ENCODE measurements at regions not wholly inside any gene's neighbourhood (a gene's known extent, or its start where the extent isn't known, plus 50 kb on each side); places are given as distances from the start of the nearest gene placed in this dataset.
A peak's percentile ranks its signal among the peaks of the same experiment; 100 is the strongest.
"Not testable (repeated sequence)": the region's sequence is repeated elsewhere in the genome, so short reads cannot be mapped to it uniquely, and the experiment has no call there.

DNA sequence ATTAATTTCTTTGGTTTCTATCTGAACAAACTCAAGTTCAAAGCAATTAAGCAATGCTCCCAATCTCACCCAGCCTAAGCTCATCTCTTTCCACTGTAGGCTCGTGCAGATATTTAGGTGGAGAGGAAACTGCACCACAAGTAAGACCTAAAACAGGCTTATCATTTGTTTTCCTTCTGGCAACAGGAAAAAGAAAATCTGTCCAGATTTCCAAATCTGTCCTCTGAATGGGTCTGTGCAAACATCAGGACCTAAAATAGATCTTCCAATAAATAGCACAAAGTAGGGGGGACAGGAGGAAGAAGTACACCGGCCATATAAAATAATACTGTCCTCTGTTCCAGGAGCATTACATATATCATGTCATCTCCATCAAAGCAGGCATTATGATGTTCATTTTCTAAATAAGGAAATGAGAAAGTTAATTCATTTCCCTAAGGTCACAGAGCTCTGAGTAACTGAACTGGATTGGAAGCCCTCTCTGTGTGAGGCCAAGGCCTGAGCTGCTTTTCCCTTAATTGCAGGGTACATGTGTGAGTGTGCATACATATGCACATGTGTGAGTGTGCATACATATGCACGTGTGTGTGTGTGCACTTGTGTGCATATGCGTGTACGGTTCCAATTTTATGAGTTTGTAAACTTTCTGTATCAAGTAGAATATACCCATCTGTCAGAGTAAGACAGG, 92.8 kb upstream of the PARD3 start:
- no peak for DNase-seq

DNA sequence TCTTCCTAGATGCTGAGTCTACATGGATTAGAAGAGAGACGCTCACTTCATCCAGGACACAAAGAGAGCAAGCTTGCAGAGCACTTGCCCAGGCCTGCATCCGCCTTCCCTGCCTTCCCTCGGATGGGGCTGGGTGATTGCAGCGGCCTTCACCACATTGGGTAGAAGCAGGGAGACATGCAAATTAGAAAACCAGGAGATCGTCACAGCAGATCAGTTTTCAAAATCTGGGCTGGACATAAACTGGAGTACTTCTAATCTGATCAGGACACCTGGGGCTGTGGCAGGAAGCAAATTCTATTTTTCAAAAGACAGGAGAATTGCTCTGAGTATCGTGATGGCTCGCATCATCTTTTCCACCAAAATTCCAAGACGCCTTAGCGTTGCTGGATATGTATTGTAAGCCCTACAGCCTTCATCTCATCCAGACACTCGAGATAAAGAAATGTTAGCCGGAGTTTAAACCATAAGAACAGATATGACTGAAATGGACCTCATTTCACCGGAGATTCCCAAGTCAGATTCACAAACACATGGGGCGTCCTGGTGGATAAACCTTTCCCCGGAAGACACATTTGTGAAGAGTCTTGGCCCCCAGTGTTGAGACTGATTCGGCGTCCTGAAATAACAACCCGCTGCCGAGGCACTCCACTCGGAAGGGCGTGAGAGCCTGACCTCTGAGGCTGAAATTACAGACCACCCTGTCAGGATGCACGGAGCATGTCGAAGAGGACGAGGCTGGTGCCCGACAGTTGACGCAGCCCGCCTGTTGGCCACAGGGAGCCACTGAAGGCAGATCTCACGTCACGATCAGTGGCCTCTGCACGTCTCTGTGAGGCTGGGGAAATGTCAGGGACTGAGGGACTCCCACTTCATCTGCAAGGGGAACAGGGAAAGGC, 91.2 kb upstream of the PARD3 start:
- peak; percentile 80 for DNase-seq

DNA sequence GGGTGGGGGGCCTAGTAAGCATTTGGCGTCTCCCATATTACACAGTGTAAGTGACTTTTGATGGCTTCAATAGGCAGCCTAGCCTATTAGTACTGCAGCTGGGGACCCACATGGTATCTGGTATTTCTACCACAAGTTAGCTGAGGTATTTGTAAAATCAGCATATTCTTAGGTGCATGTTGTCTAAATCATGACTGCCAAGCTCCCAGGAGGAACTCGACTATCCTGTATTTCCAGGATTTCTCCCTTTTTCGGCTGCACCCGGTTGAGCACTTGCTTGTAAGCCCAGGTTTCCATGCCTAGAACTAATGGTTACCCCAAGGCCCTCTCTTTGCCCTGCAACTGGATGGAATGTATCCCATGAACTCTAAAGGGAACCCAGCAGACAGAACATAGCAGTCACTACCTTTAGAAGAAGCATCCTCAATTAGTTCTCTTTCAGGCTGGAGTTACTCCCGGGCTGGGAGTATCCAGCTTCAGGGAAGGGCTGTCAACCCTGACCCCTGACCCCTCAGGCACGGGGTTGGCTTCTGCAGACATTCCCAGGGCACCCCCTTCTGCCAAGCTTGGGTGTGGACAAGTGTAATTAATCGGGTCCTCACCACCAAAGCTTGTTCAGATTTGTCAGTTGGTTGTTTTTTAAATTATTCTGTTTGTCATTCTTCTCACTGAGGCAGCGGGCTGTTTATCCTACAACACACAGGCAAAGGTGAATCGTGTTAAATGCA, 90.3 kb upstream of the PARD3 start:
- DNase-seq = no peak

DNA sequence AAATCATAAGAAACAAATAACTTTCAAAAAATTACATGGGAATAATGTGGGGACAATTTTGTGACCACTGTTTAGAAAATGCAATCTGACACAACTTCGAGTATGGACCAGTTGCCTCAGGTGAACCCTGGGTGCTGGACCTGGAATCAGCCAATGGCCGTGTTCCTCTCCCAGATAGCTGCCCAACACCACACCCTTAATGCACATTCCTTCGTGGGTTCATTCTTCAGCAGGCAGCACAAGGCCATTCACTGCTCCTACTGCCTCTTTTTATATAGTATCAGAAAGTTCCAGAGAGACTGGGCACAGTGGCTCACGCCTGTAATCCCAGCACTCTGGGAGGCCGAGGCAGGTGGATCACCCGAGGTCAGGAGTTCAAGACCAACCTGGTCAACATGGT, 89.1 kb upstream of the PARD3 start:
- DNase-seq = no peak

DNA sequence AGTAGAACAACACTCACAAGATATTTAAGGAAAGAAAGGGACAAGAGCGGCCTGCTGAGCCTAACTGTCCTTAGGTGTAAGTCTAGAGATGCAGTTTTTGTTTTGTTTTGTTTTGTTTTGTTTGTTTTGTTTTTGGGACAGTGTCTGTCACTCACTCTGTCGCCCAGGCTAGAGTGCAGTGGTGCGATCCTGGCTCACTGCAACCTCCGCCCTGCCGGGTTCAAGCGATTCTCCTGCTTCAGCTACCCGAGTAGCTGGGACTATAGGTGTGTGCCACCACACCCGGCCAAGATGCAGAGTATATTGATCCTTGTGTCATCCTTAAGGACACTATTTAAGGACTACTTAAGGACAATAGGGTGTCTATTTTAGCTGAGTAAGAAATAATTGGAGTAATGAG, 84.1 kb upstream of the PARD3 start:
- DNase-seq = no peak

DNA sequence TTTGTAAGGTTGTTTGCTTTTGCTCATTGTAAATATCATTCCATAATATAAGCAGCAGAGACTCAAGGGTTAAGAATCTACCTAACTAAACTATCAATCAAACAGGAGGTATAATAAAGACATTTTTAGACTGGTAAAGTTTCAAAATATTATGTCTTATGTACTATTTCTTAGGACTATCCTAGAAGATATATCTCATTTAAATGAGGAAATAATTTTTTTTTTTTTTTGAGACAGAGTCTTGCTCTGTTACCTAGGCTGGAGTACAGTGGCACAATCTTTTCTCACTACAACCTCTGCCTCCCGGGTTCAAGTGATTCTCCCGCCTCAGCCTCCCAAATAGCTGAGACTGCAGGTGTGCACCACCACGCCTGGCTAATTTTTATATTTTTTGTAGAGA, 80.9 kb upstream of the PARD3 start:
- DNase-seq = no peak

DNA sequence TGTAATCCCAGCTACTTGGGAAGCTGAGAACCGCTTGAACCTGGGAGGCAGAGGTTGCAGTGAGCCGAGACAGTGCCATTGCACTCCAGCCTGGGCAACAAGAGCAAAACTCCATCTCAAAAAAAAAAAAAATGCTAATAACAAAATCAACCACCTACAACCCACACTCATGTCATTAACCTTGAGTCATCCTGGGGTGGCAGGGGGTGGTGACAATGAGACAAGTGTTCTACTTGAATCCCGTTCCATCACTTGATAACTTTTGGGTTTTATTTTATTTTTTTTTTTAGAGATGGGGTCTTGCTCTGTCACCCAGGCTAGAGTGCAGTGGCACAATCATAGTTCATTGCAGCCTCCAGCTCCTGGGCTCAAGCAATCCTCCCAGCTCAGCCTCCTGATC, 80.0 kb upstream of the PARD3 start:
- not testable (repeated sequence) for DNase-seq

DNA sequence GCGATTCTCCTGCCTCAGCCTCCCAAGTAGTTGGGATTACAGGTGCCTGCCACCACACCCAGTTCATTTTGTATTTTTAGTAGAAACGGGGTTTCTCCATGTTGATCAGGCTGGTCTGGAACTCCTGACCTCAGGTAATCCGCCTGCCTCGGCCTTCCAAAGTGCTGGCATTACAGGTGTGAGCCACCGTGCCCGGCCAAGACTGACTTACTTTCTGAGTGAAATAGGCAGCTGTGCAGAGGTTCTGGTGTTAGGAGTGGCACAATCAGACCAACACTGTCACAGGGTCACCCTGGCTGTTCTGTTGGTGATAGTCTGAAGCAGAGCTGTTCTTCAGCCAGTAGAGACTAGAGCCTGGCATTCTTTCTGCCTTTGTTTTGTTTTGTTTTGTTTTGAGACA, 77.4 kb upstream of the PARD3 start:
- DNase-seq = not testable (repeated sequence)

DNA sequence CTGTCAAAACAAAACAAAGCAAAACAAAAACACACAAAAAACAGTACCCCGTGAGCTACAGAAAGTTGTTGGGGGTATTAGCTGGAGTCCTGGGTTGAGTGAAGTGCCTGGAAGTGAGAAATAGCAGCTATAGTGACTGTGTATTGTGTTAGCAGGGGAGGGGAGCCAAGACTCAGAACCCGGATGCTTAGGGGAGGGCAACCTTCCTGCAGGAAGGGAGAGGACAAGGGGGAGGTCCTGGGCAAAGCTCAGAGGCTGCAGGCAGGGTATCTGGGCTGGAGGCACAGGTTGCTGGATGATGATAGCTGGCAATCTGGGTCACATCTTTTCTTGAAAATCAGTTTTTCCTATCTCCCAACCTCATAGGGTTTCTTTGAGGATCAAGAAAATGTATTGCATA, 75.8 kb upstream of the PARD3 start:
- no peak for DNase-seq

DNA sequence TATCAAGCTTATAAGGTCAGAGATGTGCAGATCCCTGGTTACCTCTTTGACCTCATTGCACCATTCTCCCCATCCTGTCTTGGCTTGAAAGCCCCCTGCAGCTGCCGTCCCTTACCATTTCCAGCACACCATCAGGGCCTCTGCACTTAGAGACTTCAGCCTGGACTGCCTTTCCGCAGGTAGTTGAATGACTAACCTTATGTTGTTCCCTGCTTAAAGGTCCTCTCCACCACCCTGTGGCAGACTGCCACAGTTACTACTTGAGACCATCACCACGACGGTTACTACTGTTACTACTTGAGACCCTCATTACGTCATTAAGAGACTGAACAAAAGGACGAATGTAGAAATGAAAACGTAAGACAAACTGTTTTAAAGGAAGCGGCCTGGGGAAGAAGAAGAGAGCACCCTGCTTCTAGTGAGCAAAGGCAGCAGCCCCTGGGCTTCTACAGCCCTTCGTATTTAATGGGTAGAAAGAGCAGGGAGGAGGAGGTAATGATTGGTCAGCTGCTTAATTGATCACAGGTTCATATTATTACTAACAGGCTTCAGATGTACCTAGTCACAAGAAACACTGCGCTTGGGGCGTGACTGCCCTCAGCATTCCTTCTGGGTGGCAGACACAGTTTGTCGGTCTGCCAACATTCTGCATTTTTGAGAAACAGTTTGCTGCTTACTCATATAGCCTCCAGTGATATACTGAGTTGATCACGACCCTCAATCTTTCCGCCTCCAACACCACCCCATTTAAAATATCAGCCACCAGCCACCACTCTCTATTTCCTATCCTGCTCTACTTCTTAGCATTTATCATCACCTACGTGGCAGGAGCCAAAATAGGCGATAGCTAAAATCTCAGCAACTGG, 74.1 kb upstream of the PARD3 start:
- no peak for DNase-seq

DNA sequence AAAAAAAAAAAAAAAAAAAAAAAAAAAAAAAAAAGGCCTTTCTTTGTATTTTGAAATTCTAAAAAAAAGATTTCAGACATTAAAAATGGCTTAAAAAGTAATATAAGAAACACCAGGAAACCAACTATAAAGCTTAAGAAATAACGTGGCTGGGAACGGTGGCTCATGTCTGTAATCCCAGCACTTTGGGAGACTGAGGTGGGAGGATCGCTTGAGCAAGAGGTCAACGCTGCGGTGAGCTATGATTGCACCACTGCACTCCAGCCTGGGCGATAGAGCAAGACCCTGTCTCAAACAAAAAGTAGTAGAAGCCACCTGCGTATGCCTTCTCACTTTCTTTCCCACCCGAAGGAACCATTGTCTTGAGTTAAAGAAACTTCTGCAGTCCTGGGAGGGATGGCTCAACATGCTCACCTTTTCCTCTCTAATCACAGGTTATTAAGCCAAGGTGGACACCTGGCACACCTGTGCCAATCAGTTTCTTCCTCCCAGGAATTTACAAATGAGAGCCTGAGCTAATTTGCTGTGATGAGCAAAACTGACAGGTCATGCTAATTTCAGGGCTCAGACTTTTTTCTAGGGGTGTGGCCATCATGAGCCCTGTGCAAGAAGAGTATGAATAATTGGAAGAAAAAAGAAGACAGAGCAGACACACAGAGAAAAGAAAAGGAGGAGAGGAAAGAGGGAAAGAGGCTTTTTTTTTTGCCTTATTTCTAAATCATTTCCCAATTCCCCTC, 72.0 kb upstream of the PARD3 start:
- no peak for DNase-seq

DNA sequence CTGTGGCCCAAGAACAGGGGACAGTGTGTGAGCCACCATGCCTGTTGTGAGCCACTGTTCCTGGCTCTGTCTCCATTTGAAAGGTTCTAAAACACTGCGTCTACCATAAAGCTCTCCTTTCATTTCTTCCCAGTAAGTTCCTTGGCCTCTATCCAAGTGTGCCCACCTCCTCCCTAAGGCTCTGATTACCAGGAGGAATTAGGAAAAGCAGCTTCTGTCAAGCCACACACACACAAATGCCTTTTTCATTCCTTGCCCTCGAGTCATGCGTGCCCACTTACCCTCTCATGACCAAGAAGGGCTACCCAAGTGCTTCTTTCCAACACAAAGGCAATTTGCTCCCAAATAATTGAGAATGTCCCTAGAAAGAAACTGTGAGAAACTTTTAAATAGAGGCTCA, 70.8 kb upstream of the PARD3 start:
- no peak for DNase-seq

DNA sequence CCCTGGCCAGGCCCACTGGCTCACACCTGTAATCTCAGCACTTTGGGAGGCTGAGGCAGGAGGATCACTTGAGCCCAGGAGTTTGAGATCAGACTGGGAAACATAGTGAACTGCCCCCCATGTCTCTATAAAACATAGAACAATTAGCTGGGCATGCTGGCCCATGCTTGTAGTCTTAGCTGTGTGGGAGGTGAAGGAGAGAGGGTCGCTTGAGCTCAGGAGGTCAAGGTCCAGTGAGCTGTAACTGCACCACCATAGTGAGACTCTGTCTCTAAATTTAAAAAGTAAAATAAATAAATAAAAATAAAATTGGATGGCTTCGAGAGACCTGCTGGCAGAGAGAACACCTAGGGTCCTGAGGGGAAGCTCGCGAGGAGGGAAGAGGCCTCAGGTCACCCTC, 69.9 kb upstream of the PARD3 start:
- no peak for DNase-seq

DNA sequence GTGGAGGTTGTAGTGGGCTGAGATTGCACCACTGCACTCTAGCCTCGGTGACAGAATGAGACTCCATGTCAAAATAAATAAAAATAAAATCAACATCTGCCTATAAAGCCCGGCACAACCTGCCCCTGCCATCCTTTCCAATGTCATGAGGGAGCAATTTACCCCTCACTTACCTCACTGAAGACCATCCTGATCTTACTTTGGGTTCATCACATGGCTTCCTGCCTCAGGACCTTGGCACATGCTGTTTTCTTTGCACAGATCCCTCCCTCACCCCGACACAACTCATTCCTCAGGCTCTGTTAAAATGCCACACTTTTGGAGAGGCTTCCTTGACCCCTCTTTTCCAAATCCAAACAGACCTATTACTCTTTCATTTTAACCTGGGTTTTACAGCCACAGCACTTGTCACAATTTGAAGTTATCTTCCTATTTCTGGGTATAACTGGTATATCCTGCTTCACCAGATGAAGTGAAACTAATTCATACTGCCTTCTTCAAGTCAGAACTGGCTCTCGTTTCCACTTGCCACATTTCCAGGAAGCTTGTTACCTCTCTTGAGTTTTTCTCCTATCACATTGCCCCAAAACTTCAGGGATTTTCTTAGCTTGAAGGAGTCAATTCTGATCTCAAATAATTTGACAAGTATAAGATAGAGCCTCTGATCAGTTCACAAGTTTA, 69.3 kb upstream of the PARD3 start:
- DNase-seq = no peak

DNA sequence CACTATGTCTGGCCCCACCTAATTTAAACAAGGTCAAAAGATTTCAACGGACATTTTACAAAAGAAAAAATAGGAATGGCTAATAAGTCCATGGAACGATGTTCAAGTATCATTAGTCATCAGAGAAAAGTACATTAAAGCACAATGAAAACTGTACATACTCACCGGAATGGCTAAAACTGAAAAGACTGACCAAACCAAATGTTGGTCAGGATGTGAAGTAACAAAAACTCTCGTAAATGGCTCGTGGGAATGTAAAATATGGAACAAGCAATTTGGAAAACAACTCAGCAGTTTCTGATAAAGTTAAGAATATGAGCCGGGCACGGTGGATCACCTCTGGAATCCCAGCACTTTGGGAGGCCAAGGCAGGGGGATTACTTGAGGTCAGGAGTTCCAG, 65.7 kb upstream of the PARD3 start:
- DNase-seq = no peak

DNA sequence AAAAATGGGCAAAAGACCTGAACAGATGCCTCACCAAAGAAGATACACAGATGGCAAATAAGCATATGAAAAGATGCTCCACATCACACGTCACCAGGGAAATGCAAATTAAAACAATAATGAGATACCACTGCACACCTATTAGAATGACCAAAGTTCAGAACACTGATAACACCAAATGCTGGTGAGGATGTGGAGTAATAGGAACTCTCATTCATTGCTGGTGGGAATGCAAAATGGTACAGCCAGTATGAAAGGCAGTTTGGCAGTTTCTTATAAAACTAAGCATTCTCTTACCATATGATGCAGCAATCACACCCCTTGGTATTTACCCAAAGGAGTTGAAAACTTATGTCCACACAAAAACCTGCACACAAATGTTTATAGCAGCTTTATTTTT, 63.6 kb upstream of the PARD3 start:
- DNase-seq = not testable (repeated sequence)

DNA sequence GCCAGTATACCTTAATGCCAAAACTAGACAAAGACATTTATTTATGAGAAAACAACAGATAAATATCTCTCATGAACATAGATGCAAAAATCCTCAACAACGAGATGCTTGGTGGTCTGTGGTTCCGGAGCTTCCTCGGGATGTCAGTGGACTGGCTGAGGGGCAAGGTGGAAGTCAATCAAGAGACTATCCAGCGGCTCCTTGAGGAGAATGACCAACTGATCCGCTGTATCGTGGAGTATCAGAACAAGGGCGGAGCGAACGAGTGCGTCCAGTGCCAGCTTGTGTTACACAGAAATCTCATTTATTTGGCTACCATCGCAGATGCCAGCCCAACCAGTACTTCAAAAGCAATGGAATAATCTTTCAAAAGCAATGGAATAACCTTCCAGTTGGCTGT, 60.0 kb upstream of the PARD3 start:
- DNase-seq = no peak

DNA sequence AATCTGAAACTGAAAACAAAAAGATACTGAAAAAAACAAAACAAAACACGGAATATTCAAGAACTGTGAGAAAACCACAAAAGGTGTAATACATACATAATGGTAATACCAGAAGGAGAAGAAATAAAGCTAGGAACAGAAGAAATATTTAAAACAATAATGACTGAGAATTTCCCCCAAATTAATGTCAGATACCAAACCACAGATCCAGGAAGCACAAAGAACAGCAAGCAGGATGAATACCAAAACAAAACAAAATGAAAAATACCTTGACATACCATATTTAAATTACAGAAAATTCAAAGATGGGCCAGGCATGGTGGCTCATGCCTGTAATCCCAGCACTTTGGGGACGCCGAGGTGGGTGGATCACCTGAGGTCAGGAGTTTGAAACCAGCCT, 57.7 kb upstream of the PARD3 start:
- no peak for DNase-seq

DNA sequence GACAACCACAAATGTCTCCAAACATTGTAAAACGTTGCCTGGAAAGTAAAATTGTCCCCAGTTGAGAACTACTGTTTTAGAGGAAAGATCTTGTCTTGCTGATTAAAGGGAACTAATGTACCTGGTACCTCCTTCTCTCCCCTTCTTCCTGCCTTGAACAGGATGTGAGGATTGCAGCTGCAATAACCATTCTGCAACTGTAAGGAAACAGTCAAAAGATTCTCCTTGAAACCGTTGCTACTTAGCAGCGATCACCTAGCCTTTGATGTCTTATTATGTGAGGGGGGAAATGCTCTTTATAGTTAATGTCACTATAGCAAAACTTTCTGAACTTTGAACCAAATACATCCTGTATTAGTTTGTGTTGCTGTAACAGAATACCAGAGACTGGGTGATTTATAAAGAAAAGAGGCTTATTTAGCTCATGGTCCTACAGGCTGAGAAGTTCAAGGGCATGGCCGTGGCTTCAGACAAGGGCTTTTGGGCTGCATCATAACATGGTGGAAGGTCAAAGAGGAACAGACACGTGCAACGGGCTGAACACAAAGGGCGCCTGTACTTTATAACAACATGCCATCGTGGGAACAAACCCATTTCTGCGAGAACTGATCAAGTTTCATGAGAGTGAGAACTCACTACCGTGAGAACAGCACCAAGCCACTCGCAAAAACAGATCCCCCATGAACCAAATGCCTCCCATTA, 54.2 kb upstream of the PARD3 start:
- no peak for DNase-seq

DNA sequence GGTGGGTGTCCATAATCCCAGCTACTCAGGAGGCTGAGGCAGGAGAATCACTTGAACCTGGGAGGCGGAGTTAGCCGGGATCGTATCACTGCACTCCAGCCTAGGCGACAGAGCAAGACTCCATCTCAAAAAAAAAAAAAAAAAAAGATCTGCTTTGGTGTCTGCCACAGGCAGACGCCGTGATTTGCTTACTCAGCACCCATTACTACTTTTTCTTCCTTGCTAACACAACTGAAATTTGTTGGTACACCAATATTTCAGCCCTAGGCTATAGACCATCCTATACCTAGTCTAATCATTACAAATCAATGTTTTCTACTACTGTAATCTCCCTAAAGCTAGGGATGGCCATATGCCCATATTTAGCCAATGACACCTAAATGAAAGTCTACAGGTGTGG, 53.5 kb upstream of the PARD3 start:
- no peak for DNase-seq
